NCI-H345 (cell line): ENCODE measurements at regions not wholly inside any gene's neighbourhood (a gene's known extent, or its start where the extent isn't known, plus 50 kb on each side); places are given as distances from the start of the nearest gene placed in this dataset.
"Not testable (repeated sequence)": the region's sequence is repeated elsewhere in the genome, so short reads cannot be mapped to it uniquely, and the experiment has no call there.

Experiments
- DNase-seq: peaks from one replicate; lab custom pipeline; 2025; lab: John Stamatoyannopoulos, UW

DNA sequence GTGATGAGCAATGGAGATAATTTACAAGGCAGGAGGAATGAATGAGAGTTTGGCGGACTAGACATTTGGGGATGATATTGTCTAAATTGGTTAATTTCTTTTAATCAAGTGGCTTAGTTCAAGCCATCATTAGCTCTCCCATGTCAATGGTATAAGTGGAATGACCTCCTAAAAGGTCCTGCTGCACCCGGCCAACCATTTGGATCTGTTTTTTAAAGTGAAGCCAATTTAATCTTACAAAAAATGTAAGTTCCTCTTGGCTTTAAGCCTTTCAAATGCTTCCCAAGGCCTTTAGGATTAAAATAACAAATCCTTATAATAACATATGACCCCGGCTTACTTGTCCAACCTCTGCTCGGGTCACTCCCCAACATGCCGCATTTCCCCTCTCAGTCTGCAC, 484.4 kb upstream of the ADAMTS9 start:
- no peak for DNase-seq

DNA sequence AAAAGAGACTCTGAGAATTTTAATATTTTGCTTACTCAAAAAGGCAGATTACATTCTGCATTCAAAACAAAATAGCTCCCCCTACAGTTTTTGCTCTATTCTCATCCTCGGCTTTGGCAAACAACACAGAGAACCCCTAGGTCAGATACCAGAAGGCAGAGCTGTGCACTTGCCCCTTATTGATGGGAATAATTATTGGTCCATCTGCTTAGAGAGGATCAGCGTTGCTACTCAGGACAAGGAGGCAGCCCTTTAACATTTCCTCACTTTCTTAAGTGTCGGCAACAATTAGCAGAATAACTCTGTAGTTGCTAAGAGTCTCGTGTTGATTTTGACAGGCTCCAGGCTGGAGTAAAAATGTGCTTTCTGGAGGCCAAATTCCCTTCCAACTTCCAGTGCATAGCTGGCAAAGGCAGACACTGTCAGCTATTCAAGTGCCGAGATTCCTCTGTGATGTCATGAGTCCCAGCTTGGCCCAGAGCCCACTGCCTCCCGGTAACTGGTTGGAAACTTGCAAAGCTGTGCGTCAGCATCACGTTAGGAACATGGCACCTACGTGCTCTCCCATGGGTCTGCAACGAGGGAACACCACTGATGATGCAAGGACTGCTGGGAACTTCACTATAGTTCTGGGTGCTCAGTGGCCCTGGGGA, 482.7 kb upstream of the ADAMTS9 start:
- no peak for DNase-seq

DNA sequence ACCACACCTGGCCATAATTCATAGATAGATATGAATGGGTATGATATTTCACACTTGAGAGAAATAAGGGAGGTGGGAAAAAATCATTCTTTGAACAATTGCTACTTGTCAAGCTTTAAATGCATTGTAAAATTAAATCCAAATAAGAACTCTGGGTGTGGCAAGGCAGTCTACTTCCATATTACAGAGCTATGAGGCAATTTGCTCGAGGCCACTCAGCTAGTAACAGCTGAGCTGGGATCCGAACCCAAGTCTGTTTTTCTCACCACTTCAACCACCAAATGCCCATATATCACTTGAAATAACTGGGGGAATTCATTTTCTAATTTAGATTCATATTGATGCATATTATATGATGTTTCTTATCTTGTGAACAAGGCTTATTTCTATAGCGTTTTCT, 482.2 kb upstream of the ADAMTS9 start:
- DNase-seq, result no peak

DNA sequence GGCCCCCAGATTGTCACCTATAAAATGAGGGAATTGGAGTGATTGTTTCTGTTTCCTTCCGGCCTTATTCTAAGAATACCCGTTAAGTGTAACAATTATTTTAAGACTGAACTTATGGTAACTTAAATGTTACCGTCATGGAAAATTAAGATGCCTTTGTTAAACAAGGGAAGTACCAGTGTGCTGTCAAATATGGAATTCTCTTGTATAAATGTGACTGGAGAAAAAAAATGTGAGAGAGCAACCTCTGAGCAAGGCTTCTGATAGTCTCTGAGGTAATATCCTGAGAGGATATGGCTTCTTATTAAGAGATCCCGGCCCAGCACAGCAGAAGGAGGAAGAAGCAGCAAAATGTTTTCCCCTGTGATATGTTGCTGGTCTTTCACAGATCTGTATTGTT, 480.7 kb upstream of the ADAMTS9 start:
- DNase-seq, result no peak

DNA sequence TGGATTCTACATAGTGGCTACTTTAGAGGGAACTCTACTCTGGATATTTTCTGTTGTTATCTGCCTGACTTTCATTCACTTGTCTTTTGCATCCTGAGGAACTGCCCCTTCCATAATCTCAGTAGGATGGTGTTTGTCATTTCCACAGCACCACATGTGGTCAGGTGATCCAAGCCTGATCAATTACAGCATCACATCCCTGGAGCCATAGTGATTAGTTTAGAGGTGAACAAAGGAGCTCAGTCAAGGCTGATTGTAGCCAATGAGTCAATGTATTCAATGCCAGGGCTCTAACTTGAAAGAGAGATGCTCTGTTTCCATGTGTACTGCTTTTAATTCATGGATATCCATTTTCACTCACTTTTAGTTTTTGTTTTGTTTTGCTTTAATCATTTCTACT, 478.7 kb upstream of the ADAMTS9 start:
- no peak for DNase-seq

DNA sequence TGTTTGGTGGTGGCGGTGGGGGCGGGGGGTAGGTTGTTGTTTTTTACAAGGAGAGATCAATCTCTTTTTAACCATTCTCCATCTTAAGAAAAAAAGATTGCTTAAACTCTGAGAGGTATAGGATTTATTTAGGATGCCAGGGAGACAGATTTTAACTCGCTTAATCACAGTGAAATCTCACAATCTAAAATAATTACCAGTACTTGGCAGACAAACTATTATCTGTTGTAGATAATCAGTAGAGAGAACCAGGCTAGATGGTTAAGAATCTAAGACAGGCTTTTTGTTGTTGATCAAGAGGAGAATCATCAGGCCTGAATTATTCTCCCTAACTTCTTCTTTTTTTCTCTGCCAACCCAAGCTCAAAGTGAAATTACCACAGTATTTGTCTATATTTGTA, 470.2 kb upstream of the ADAMTS9 start:
- no peak for DNase-seq

DNA sequence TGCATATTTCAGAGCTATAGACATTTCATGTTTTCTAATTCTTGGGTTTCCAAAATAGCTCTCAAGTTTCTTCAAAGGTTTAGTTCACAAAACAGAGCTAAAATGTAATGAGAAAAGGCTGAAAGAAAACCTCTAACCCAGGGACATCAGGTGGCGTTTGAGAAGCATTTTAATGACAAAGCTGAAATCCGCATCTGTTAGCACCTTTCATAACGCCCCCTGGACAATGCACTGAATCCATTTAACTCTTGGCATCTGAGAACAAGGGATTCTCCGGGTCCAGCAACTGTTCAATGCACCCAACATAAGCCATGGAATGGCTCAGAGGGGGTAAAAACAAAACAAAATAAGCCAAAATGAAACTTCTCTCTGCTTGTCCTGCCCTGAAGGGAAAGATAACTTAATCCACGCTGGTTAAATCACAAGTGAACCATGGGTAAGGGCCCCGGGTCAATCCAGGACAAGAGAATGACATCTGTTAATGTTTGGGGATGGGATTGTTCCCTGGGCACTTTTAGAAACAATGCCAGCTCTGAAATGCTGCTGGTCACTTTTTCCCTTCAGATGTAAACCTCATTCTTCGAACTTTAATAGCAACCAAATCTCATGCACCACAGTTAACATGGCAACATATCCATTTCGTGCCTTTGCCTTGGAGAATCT, 466.2 kb upstream of the ADAMTS9 start:
- DNase-seq, result no peak

DNA sequence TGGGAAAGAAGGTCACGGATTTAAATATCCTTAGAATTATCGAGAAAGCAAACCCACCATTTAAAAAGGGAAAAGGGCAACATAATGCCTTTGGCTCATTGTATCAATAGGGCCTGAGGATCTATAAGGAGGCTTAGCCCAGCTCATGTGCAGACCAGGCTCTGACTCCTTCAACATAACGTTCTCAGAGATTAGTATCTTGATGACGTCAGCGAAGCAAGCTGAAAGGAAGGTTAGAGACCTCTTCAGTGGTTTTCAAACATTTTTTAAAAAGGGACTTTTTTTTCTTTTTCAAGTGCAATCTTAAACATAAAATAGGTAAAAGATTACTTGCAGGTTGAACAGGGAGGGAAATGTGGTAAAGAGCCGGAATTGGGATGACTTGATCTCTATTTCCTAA, 463.9 kb upstream of the ADAMTS9 start:
- DNase-seq, result no peak

DNA sequence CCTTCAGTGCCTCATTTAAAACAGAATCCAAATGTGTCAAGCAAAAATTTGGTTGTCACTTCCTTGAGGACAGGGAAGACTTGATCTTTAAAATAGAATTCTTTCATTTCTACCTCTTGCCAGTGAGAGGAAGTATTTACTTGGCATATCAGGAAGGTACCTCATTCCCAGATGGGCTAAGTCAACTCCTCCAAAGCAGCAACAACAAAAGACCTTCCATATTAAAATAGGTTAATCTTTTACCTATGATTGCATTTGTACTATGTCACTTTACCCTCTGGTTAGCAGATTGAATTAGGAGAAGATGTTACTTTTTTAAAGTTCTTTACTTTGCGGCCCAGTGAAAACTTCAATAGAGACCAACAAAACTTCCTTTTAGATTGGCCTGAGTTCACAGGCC, 462.1 kb upstream of the ADAMTS9 start:
- DNase-seq, result no peak

DNA sequence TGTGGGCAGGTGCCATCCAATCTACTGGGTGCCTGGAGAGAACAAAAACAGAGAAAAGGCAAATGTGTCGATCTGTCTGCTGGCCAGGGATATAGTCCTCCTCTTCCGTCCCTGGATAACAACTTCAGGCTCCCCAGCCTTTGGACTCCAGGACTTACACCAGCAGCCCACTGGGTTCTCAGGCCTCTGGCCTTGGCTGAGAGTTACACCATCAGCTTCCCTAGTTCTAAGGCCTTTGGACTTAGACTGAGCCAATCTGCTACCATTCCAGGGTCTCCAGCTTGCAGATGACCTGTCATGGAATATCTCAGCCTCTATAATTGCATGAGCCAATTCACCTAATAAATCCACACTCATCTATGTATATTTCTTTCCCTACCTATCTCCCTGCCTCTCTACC, 460.9 kb upstream of the ADAMTS9 start:
- no peak for DNase-seq

DNA sequence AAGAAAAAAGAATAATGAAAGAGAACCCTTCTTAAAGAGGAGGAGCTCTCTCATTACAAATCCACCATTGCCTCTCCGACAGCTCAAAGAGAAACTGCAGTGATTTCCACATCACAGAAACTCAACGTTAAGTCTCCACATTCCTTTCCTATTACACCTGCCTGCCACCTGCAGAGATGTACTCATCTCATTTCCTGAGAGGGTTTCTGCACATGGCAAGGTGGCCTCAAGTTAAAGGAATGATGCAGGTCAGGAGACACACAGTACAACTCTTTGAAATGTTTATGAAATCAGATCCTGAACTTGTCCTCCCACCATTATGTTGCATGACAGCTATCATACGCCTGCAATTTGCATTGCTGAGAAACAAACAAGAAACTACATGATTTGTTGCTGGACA, 458.4 kb upstream of the ADAMTS9 start:
- no peak for DNase-seq

DNA sequence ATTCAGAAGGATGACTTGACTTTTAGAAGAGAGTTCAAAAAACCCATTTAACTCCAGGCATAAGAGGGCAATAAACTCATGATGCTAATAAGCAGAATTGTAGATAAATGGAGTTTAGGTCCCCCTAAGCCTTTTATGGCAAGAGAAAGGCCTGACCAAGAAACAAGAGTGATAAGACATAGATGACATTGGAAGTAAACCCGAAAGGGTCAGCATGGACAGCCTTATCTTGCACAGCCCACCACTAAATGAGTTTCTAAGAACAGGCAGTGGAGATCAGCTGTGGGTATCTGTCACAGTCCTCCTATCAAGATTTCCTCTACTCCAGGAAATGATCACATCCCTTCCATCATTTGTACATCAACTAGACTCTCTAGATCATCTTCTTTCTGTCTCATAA, 457.9 kb upstream of the ADAMTS9 start:
- no peak for DNase-seq

DNA sequence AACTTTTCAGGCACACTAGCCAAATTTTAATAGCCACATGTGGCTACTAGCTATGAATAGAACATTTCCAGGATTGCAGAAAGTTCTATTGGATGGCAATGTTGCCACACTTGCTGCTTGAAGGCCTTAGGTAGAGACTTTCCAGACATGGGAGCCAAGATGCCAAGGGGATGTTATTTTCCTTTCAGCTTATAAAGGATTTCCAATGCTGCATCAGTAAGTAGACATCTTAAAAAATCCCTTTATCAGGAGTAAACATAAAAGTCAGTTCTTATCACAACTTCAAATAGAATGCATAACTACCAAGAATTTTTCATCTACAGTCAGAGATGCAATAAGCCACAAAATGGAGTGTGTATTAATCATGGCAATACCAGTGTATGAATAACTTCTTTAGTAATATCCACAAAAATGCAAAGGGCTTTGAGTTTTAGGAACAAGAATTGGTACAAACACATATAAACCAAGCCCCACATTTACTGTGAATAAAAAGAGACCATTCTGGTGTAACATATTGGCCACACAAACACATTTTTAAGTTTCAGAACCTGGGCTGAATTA, 457.1 kb upstream of the ADAMTS9 start:
- no peak for DNase-seq

DNA sequence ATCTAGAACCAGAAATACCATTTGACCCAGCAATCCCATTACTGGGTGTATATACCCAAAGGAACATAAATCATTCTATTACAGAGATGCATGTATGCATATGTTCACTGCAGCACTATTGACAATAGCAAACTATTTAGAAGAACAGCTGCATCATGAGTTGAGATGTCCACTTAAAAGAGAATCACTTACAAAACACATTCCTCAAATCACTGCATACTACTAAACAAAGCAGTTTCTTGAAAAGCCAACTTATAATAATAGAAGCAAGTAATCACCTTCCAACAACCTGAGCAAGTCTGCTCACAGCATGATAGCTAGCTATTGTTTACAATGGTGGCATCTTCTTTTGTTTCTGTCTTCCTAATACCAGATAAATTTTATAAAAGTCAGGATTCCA, 454.7 kb upstream of the ADAMTS9 start:
- DNase-seq, result no peak

DNA sequence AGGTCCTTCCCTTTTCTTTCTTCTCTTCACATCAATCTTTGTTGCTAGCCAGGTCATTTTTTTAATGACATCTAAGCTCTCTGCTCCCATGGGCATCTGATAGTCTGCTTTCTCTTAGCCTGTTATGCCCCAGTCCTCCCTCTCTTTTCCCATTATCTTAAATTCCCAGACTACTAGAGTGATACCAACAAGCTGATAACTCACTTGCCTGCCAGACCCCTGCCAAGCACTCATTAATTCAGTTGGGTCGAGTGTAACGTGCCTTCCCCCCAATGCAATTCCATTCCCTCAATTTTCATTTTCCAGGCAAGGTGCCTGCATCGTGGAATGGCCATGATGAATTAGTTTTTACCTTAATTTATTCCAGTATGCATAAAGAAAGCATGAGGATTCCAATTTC, 450.8 kb upstream of the ADAMTS9 start:
- DNase-seq, result no peak

DNA sequence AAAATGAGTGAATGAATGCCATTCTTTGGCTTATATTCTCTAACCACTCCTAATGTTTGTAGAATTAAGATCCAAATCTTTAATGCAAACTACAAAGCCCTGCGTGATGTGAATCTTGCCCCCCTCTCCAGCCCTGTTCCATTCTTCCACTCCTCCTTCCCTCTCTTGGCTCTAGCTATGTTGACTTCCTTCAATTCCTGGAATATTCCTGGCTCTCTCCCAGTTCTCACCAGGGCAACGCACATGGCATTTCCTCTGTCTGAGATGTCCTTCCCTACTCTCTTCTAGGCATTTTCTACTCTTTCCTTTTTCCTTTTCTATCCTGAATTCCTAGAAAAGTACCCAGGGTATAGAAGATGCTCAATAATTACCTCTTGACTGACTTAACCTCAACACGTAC, 446.0 kb upstream of the ADAMTS9 start:
- not testable (repeated sequence) for DNase-seq

DNA sequence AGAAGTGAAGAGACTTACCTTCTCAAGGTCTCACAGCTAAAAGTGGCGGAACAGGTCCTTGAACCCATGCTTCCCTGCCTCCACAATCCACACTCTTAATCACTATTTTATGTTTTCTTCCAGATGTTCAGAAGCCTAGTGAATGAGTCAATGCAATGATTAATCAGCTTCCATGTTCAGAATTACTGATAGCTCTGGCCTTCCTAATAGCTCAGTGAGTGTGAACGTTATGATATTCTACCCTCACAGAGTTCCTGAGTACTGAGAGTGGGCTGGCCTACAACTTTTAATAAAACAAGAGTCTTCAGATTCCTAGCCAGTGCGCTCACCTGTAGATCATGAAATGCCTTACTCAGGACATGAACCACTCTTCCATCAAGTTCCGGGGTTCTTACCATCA, 443.0 kb upstream of the ADAMTS9 start:
- no peak for DNase-seq

DNA sequence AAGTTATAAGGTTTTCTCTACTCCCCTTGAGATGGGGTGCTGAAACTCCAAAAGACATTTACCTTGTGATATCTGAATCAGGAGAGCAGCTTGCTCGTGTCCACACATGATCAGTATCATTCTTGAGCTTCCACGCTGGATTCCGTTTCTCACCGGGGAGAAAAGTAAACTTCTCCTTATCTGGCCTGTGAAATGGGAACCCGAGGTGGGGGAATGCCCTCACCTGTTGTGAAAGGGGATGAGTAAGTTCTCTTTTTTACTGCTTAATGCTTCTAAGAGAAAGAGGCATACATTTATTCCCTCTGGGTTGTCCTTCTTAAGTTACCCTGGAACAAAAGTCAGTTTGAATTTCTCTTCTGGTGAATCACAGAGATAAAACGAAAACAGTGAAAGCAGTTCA, 440.5 kb upstream of the ADAMTS9 start:
- no peak for DNase-seq

DNA sequence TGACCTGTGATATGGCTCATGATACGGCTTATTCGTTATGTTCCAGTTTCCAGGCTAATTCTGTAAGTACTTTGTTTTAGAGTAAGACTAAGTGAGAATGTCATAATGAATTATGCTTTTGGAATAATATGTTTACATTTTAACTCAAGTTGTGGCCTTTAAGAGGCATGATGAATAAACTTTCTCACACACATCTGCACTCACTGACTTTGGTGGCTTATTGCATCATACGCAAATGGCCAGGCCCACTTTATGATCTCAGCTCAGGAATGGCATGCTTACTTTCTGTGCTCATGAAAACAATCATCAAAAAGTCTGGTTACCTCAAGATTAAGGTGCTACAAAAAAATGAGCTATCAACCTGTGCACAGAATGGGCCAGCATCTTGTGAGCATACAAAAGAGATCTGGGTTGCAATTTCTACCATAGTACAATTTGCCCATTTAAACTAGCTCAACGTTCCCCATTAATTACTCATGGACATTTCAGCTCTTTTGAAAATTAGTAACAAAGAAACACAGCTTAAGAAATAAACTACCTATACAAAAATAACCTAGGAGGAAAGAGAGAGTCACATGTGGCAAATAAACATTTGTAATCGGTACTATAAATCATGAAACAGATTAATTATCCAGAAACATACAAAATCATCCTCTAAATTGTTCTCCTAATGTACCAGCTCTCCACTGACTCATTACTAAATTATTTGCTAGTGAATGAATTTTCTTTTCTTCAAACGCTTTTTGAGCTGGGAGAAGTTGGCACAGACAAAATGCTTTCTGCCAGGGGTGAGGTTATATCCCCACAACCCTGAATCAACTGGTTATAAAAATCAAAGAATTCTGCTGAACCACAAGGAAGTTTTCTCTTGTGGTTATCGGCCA, 439.0 kb upstream of the ADAMTS9 start:
- no peak for DNase-seq

DNA sequence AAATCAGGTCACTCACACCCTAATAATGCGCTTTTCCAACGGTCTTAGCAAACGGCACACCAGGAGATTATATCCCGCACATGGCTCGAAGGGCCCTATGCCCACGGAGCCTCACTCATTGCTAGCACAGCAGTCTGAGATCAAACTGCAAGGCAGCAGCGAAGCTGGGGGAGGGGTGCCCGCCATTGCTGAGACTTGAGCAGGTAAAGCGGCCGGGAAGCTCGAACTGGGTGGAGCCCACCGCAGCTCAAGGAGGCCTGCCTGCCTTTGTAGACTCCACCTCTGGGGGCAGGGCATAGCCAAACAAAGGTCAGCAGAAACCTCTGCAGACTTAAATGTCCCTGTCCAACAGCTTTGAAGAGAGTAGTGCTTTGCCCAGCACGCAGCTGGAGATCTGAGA, 432.4 kb upstream of the ADAMTS9 start:
- DNase-seq, result not testable (repeated sequence)

DNA sequence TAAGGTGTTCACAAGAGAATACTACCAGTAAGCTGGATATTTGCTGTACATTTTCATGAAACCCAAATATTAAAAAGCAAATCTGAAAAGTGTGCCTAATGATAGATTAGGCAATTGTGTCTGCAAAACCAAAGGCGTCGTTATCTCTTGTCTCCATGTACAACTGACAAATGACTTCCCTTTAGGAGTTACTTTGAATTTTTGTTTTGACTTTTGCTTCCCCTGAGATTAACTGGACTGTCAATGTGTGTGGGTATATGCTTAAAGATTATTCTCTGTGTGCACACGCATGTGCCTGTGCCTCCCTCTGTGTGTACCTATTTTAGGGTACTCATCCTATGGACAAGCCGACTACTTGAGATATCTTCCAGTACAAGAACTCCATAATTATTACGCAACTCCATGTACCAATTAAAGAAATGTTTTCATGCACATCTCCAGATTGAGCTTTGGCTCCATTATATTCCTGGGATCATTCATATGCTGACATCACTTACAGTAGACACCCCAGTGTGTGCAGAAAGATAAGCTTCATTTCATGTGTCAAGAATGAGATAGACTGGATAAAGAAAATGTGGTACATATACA, 431.2 kb upstream of the ADAMTS9 start:
- no peak for DNase-seq

DNA sequence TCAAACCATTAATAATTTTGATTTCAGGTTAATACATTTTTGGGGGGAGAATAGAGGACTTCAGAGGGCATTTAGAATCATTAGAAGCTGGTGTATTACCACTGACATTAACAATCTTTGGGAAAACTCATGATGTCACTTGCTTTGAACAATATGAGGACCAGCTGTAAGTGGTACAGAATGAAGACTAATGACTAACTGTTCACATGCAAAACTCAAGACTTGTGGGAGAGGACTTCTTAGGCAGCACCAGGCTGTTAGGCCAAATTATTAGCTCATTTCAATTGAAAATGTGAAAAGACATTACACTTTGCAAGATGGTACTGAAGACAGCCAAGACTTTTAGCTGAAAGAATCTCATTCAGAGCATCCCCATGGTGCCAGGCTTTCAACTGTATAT, 426.2 kb upstream of the ADAMTS9 start:
- no peak for DNase-seq
